NCI-H1694 (cell line): ENCODE measurements at regions not wholly inside any gene's neighbourhood (a gene's known extent, or its start where the extent isn't known, plus 50 kb on each side); places are given as distances from the start of the nearest gene placed in this dataset.
"Not testable (repeated sequence)": the region's sequence is repeated elsewhere in the genome, so short reads cannot be mapped to it uniquely, and the experiment has no call there.

Experiments used
- DNase-seq: peaks from one replicate; lab custom pipeline; 2025; lab: John Stamatoyannopoulos, UW

GRCh38 chr2:38243186-38243880 lies 133.7 kb downstream of the ATL2 start:
- no peak for DNase-seq

DNA sequence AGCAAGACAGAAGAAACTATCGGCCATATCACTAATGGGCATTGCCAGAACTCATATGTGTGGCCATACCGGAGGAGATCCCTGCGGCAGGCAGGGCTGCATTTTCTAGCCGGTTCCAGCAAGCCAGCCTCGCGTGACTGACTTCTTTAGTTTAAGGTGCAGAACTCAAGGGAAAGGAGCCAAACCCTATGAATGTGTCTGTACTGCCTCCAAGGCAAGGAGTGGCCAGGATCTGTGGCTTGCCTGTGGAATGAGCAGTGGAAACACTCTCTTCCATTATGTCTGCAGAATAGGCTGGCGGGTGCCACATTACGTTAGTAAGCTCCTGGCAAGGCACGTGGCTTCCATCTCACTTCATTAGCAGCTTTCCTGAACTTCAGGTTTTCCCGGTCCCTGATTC lies 137.6 kb downstream of the ATL2 start:
- no peak for DNase-seq

DNA sequence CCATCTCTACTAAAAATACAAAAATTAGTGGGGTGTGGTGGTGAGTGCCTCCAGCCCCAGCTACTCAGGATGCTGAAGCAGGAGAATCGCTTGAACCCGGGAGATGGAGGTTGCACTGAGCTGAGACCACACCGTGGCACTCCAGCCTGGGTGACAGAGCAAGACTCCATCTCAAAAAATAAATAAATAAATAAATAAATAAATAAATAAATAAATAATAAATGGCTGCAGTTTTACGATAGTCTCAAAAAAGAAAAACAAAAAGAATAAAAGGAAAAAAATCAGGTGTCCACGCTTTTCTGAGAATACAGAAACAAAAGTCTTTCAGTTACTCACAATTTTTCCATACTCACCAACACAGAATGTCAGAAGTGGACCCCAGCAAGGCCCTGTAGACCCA lies 138.4 kb downstream of the ATL2 start:
- DNase-seq: not testable (repeated sequence)

- DNase-seq: no peak
Measured at GRCh38 chr2:38237311-38237710, 139.8 kb downstream of the ATL2 start.

GRCh38 chr2:38233231-38233983 lies 143.7 kb downstream of the ATL2 start:
- DNase-seq: no peak

DNA sequence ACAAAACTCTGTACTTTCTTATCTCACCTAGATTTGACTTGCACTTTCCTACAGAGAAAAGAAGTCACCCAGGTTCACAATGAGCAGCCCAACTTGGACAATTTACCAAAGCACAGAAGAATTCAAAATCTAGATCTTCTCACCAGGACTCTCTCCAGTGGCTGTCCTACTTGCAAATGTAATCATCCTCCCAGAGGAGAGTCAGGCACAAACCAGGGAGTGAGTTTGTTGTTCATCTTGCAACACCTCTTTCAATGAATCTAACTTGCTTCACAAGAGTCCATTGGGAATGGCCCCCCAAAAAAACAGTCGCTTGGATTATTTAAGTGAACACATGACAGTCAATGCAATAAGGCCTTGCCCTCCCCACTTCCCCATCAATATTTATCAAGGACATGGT lies 144.6 kb downstream of the ATL2 start:
- no peak for DNase-seq

GRCh38 chr2:38230756-38231155 lies 146.3 kb downstream of the ATL2 start:
- DNase-seq: no peak

- DNase-seq: no peak
Measured at GRCh38 chr2:38228753-38229152, 148.3 kb downstream of the ATL2 start.

DNA sequence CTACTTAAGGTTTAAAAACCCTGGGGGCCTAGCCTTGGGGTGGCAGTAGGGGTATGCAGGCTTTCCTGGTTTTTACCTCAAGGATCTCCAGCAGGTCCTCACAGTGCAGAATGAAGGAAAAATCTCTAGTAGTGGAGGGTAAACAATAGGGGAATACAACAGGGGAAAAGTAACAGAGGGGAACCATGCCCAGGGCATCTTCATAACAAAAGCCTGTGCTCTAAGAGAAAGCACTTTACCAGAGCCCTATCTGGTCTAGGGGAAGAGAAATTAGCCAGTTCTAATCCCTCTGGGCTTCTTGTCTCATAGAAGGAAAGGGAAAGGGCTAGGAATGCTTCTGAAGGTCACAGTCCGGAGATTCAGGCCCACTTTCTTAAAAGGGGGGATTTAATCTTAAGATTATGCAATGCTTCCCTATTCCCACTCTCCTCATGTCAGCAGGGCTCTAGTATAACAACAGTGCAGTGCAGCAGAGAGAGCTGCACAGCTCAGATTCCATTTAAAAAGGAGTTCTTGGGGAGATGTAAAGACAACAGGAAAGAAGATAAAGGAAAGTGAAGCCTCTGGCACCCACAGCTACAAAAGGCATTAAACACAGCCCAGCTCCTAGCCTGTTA lies 149.0 kb upstream of the CYP1B1 start:
- no peak for DNase-seq

DNA sequence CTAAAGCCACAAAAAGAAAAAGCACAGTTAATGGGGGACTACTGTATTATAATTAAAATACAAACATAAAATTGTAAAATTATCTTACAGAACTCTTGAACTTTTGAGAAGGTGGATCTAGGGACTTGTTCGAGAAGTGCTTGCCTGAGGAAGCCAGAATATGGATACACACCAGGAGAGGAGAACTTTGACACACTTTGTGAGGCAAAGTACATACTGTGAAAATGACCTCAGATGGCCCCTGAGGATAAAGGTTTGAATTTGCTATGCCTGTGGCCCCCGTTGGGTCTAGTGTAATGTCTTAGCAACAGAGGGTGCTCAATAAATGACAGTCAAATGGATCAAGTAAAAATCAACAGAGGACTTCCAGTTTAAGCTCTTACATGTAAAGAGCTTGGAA lies 148.2 kb upstream of the CYP1B1 start:
- DNase-seq: no peak

DNA sequence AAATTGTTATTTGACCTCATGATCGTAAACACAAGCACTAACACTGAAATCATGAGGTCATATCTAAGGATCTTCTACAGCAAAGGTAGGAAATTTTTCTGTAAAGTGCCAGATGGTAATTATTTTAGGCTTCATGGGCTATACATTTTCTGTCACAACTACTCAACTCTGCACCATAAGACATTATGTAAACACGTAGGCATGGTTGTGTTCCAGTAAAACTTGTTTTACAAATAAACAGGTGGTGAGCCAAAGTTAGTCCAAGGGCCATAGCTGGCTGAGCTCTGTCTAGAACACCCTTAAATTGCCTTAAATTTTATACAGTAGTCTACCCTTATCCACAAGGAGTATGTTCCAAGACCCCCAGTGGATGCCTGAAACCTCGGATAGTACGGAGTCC lies 147.3 kb upstream of the CYP1B1 start:
- DNase-seq: peak; percentile 21

DNA sequence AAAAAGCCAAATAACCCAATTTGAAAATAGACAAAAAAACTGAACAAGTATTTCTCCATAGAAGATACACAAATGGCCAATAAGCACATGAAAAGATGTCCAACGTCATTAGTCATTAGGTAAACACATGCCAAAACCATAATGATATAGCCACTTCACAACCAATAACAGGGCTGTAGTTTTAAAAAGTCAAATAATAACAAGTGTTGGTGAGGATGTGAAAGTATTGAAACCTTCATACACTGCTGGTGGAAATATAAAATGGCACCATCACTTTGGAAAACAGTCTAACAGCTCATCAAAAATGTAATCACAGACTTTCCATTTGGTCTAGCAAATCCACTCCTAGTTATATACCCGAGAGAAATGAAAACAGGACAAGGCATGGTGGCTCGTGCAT lies 144.2 kb upstream of the CYP1B1 start:
- no peak for DNase-seq

- no peak for DNase-seq
Measured at GRCh38 chr2:38218995-38219394, 143.0 kb upstream of the CYP1B1 start.

- DNase-seq: peak; percentile 97
Measured at GRCh38 chr2:38218591-38218991, 142.6 kb upstream of the CYP1B1 start.

- peak; percentile 95 for DNase-seq
Measured at GRCh38 chr2:38217401-38218188, 141.6 kb upstream of the CYP1B1 start.

DNA sequence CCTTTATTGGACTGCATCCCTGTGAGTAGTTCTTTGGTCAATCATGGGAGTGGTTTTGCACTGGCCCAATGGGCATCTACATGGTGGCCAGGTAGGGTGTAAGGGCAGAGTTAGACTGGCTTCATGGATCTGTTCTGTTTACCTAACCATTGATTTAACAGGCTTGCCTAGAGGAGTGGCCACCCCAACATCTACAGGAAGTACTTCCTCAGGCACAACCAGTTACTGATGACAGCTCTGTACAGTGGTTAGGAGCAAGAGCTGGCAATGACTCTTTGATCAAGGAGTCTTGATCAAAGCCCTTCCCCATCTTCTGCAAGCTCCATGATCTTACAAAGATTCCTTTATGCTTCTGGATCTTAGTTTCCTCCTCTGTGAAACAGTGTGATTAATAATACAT lies 140.9 kb upstream of the CYP1B1 start:
- no peak for DNase-seq

DNA sequence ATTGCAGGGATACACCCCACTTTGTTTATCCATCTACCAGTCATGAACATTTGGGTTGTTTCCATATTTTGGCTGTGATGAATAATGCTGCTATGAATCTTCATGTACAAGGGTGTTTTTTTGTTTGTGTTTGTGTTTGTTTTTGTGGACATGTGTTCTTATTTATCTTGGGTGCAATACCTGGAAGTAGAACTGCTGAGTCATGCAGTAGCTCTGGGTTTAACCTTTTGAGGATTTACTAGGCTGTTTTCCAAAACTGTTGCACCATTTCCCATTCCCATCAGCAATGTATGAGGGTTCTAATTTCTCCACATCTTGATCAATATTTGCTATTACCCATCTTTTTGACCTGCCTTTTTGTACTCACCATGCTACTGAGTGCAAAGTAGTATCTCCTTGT lies 140.0 kb upstream of the CYP1B1 start:
- no peak for DNase-seq

GRCh38 chr2:38215522-38215921 lies 139.6 kb upstream of the CYP1B1 start:
- DNase-seq: no peak

- DNase-seq: peak; percentile 86
Measured at GRCh38 chr2:38214209-38214717, 138.3 kb upstream of the CYP1B1 start.

DNA sequence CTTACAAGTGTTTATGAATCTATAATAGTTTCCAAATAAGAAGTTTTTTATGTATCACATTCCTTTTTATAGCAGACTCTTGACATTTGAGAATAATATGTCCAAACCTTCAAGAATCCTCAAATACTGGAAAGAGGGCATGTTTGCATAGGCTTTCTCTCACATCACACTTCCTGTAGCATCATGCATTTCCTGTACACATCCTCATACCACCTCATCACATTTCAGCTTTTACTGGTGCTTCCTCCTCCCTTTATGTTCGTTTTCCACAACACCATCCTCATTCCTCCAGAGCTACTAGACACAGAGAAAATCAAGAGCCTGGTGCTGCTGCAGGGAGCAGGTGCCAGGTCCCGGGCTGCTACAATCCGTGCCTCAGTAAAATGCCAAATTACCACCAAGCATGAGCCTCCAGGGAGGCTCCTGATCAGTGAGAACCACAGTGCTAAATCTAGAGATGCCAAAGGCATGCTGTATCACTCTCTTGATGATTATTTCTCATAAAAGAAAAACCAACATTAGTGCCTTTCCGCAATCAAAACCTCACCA lies 137.7 kb upstream of the CYP1B1 start:
- DNase-seq: no peak

GRCh38 chr2:38212312-38212711 lies 136.4 kb upstream of the CYP1B1 start:
- no peak for DNase-seq

DNA sequence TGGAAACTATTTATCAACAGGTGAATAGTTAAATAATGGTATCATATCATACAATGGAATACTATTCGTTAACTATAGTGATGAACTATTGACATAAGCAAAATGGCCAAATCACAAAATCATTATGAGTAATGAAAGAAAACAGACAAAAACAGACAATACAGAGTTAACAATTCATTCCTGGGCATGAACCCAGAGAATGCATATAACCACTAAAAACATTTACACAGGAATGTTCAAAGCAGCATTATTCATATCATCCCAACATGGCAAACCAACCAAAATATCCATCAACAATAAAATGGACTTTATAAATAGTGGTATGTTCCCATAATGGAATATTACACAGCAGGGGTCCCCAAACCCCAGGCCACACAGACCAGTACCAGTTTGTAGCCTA lies 131.2 kb upstream of the CYP1B1 start:
- no peak for DNase-seq
